Endodermal cell (in vitro differentiated cells): ENCODE measurements at regions not wholly inside any gene's neighbourhood (a gene's known extent, or its start where the extent isn't known, plus 50 kb on each side); places are given as distances from the start of the nearest gene placed in this dataset.

Source experiments
- DNase-seq: peaks from one replicate; pipeline ENCODE4 v3.0.0-alpha.2; 2017
- H3K27ac ChIP-seq: 2 replicates; pipeline ENCODE4 v1.5.1; 2013; ENCODE audit warnings: mild to moderate bottlenecking, low read depth, low read length, moderate library complexity
- H3K27me3 ChIP-seq: 2 replicates; pipeline ENCODE4 v1.6.1; 2013; ENCODE audit warnings: mild to moderate bottlenecking, low read length, moderate library complexity; ENCODE audit not compliant: insufficient read depth, control insufficient read depth, poor library complexity, severe bottlenecking
- H3K36me3 ChIP-seq: 2 replicates; pipeline ENCODE4 v1.7.0; 2013; ENCODE audit warnings: mild to moderate bottlenecking, low read length, moderate library complexity; ENCODE audit not compliant: control insufficient read depth, insufficient read depth
- H3K4me1 ChIP-seq: one replicate; pipeline ENCODE4 v1.7.0; 2013; ENCODE audit warnings: low read length; ENCODE audit not compliant: control insufficient read depth, insufficient read depth
- H3K4me3 ChIP-seq: 2 replicates; pipeline ENCODE4 v1.5.1; 2013; ENCODE audit warnings: mild to moderate bottlenecking, low read length, moderate library complexity
- H3K9ac ChIP-seq: 2 replicates; pipeline ENCODE4 v1.6.1; 2013; ENCODE audit warnings: mild to moderate bottlenecking, low read length, moderate library complexity; ENCODE audit not compliant: poor library complexity, severe bottlenecking; ENCODE audit errors: extremely low read depth
- H3K9me3 ChIP-seq: 2 replicates; pipeline ENCODE4 v1.6.1; 2013; ENCODE audit warnings: mild to moderate bottlenecking, low read length, moderate library complexity; ENCODE audit not compliant: control insufficient read depth
- H3K27ac Mint-ChIP-seq: 2 replicates; pipeline ENCODE4 v1.8.0; 2020; ENCODE audit warnings: mixed read lengths
- H3K27me3 Mint-ChIP-seq: 2 replicates; pipeline ENCODE4 v1.8.0; 2021; ENCODE audit warnings: mild to moderate bottlenecking, mixed read lengths; ENCODE audit not compliant: insufficient read depth
- H3K36me3 Mint-ChIP-seq: 2 replicates; pipeline ENCODE4 v1.8.0; 2020; ENCODE audit warnings: low read depth, mixed read lengths
- H3K4me1 Mint-ChIP-seq: 2 replicates; pipeline ENCODE4 v1.8.0; 2020; ENCODE audit warnings: mixed read lengths
- H3K4me3 Mint-ChIP-seq: 2 replicates; pipeline ENCODE4 v1.8.0; 2020; ENCODE audit warnings: mild to moderate bottlenecking, moderate library complexity, mixed read lengths
- H3K9me3 Mint-ChIP-seq: 2 replicates; pipeline ENCODE4 v1.8.0; 2020; ENCODE audit warnings: mild to moderate bottlenecking, mixed read lengths
- CTCF ChIP-seq: fragments of 200-600 bp; sonication (generic); conservative IDR thresholded peaks from 2 replicates; pipeline ENCODE4 v1.5.0; 2021; ENCODE audit warnings: antibody characterized with exemption, mild to moderate bottlenecking
- WGBS, 2 experiments: methylation state at CpG; one replicate each; pipeline versions ENCODE4 v1.1.5 to v1.1.7; 2013; ENCODE audit warnings: missing lambda C conversion rate in 2 of 2, mixed read lengths in 1 of 2; ENCODE audit not compliant: insufficient coverage in 1 of 2, insufficient read length in 1 of 2; 5-methylcytosine and 5-hydroxymethylcytosine counted together

GRCh38 chr20:40283689-40284088 lies 405.3 kb downstream of the MAFB start:
- H3K9me3 ChIP-seq, result no peaks in the 10 kb centered on the region
- 88 to 97% methylated on average over 1 of the region's 1 CpG for WGBS, 2 experiments
- no peak for DNase-seq
- H3K27ac Mint-ChIP-seq, result no peak overlapping the region
- H3K9ac ChIP-seq, result no peak overlapping the region
- H3K27me3 Mint-ChIP-seq, result no peaks in the 10 kb centered on the region
- no peaks in the 10 kb centered on the region for H3K36me3 ChIP-seq
- H3K4me3 Mint-ChIP-seq, result no peak overlapping the region
- no peak for TF ChIP-seq CTCF
- H3K27ac ChIP-seq, result no peak overlapping the region
- peaks cover 15% of the 10 kb centered on the region for H3K4me1 ChIP-seq
- H3K9me3 Mint-ChIP-seq, result no peaks in the 10 kb centered on the region
- H3K27me3 ChIP-seq, result no peaks in the 10 kb centered on the region
- no peaks in the 10 kb centered on the region for H3K36me3 Mint-ChIP-seq
- no peak overlapping the region for H3K4me3 ChIP-seq
- peaks cover 42% of the 10 kb centered on the region for H3K4me1 Mint-ChIP-seq

GRCh38 chr20:40282941-40283340 lies 406.1 kb downstream of the MAFB start:
- no peak overlapping the region for H3K4me3 Mint-ChIP-seq
- no peaks in the 10 kb centered on the region for H3K27me3 Mint-ChIP-seq
- no peak overlapping the region for H3K9ac ChIP-seq
- H3K36me3 ChIP-seq, result no peaks in the 10 kb centered on the region
- no peak for TF ChIP-seq CTCF
- no peak overlapping the region for H3K27ac ChIP-seq
- no peak overlapping the region for H3K27ac Mint-ChIP-seq
- H3K27me3 ChIP-seq, result no peaks in the 10 kb centered on the region
- no peak overlapping the region for H3K4me3 ChIP-seq
- no peaks in the 10 kb centered on the region for H3K9me3 Mint-ChIP-seq
- H3K36me3 Mint-ChIP-seq, result no peaks in the 10 kb centered on the region
- H3K4me1 Mint-ChIP-seq, result peaks cover 50% of the 10 kb centered on the region
- no peaks in the 10 kb centered on the region for H3K9me3 ChIP-seq
- 94 to 100% methylated on average over 2 of the region's 2 CpGs for WGBS, 2 experiments
- DNase-seq, result no peak
- peaks cover 23% of the 10 kb centered on the region for H3K4me1 ChIP-seq

- no peaks in the 10 kb centered on the region for H3K36me3 Mint-ChIP-seq
- no peak overlapping the region for H3K27ac Mint-ChIP-seq
- no peak for TF ChIP-seq CTCF
- Histone ChIP-seq H3K4me3 (no peak overlapping the region), H3K9me3 (no peaks in the 10 kb centered on the region), H3K27ac (no peak overlapping the region), H3K27me3 (no peaks in the 10 kb centered on the region), H3K9ac (no peak overlapping the region), H3K36me3 (no peaks in the 10 kb centered on the region), H3K4me1 (peaks cover 24% of the 10 kb centered on the region)
- peaks cover 54% of the 10 kb centered on the region for H3K4me1 Mint-ChIP-seq
- no peaks in the 10 kb centered on the region for H3K27me3 Mint-ChIP-seq
- no peaks in the 10 kb centered on the region for H3K9me3 Mint-ChIP-seq
- no peak for DNase-seq
- WGBS, 2 experiments, result 86% methylated on average over 2 of the region's 2 CpGs; no CpG with 5 or more reads in 1 of the 2 experiments
- H3K4me3 Mint-ChIP-seq, result no peak overlapping the region
Measured at GRCh38 chr20:40282541-40282940, 406.5 kb downstream of the MAFB start.
